Loucy (cell line): ENCODE measurements at regions not wholly inside any gene's neighbourhood (a gene's known extent, or its start where the extent isn't known, plus 50 kb on each side); places are given as distances from the start of the nearest gene placed in this dataset.

ENCODE experiments used
- EZH2phosphoT487 ChIP-seq: fragments of 200-600 bp; IDR thresholded peaks from 2 replicates; pipeline ENCODE4 v1.6.1; 2018; ENCODE audit warnings: antibody characterized with exemption, mild to moderate bottlenecking, moderate library complexity, borderline replicate concordance
- TF ChIP-seq, protein P1 (sequence below): fragments of 200-600 bp; sonication (generic); conservative IDR thresholded peaks from 2 replicates; pipeline ENCODE4 v1.5.1; 2014; ENCODE audit warnings: mild to moderate bottlenecking, antibody characterized with exemption, low read length

DNA sequence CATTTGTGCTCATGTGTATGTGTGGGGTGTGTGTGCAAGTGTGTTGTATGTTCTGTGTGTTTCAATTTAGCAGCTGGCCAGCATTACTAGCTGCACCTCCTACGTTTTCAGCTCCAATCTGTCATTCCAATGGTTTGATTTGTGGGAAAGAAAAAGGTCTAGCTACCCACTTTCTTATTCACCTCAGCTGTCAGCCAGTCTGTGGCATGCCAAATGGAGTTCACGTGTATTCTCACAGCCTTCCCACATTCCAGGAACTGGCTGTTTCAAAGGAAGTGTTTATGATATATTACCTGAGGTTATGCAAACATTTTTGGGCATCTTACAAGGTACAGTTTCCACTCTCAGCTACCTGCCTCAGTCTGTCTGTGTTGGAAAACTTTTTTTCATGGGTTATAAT, 220.2 kb upstream of the CPNE8 start:
- TF ChIP-seq, protein P1, sequence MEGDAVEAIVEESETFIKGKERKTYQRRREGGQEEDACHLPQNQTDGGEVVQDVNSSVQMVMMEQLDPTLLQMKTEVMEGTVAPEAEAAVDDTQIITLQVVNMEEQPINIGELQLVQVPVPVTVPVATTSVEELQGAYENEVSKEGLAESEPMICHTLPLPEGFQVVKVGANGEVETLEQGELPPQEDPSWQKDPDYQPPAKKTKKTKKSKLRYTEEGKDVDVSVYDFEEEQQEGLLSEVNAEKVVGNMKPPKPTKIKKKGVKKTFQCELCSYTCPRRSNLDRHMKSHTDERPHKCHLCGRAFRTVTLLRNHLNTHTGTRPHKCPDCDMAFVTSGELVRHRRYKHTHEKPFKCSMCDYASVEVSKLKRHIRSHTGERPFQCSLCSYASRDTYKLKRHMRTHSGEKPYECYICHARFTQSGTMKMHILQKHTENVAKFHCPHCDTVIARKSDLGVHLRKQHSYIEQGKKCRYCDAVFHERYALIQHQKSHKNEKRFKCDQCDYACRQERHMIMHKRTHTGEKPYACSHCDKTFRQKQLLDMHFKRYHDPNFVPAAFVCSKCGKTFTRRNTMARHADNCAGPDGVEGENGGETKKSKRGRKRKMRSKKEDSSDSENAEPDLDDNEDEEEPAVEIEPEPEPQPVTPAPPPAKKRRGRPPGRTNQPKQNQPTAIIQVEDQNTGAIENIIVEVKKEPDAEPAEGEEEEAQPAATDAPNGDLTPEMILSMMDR: no peak
- TF ChIP-seq EZH2phosphoT487: no peak
